Trophoblast cell (in vitro differentiated cells and primary cell): ENCODE measurements at regions not wholly inside any gene's neighbourhood (a gene's known extent, or its start where the extent isn't known, plus 50 kb on each side); places are given as distances from the start of the nearest gene placed in this dataset.

Source experiments
- DNase-seq, 2 donors: peaks; one replicate each; pipeline ENCODE4 v3.0.0-alpha.2; 2016
- H2AFZ ChIP-seq: 2 replicates; pipeline ENCODE4 v1.6.1; 2013; ENCODE audit warnings: low read length, moderate library complexity, mild to moderate bottlenecking; ENCODE audit not compliant: insufficient read depth, poor library complexity
- H2AK5ac ChIP-seq: 2 replicates; pipeline ENCODE4 v1.6.1; 2013; ENCODE audit warnings: mild to moderate bottlenecking, low read length
- H2BK120ac ChIP-seq: 2 replicates; pipeline ENCODE4 v1.6.1; 2013; ENCODE audit warnings: low read length, mild to moderate bottlenecking, moderate library complexity; ENCODE audit not compliant: insufficient read depth, poor library complexity
- H2BK12ac ChIP-seq: 2 replicates; pipeline ENCODE4 v1.6.1; 2013; ENCODE audit warnings: mild to moderate bottlenecking, low read length, moderate library complexity
- H2BK5ac ChIP-seq: 2 replicates; pipeline ENCODE4 v1.6.1; 2013; ENCODE audit warnings: low read length, low read depth, moderate library complexity, mild to moderate bottlenecking; ENCODE audit not compliant: poor library complexity
- H3K14ac ChIP-seq: 2 replicates; pipeline ENCODE4 v1.6.1; 2013; ENCODE audit warnings: mild to moderate bottlenecking, low read length
- H3K18ac ChIP-seq: 2 replicates; pipeline ENCODE4 v1.6.1; 2013; ENCODE audit warnings: mild to moderate bottlenecking, low read length
- H3K23ac ChIP-seq: 2 replicates; pipeline ENCODE4 v1.6.1; 2013; ENCODE audit warnings: low read length
- H3K27ac ChIP-seq: 2 replicates; pipeline ENCODE4 v1.5.1; 2013; ENCODE audit warnings: low read depth, mild to moderate bottlenecking, inconsistent platforms, low read length, moderate library complexity
- H3K27me3 ChIP-seq: 2 replicates; pipeline ENCODE4 v1.6.1; 2013; ENCODE audit warnings: inconsistent platforms, mild to moderate bottlenecking, low read length, moderate library complexity; ENCODE audit not compliant: insufficient read depth
- H3K36me3 ChIP-seq, 2 experiments: 1 replicate in 1 of 2; 2 replicates in 1 of 2; pipeline ENCODE4 v1.6.1; 2013; ENCODE audit warnings: low read length in 2 of 2, mild to moderate bottlenecking in 2 of 2, moderate library complexity in 1 of 2; ENCODE audit not compliant: insufficient read depth in 2 of 2, control insufficient read depth in 1 of 2
- H3K4ac ChIP-seq: 2 replicates; pipeline ENCODE4 v1.6.1; 2013; ENCODE audit warnings: low read depth, mild to moderate bottlenecking, low read length, moderate library complexity
- H3K4me1 ChIP-seq, 2 experiments: 1 replicate in 1 of 2; 2 replicates in 1 of 2; pipeline ENCODE4 v1.6.1; 2013; ENCODE audit warnings: low read length in 2 of 2, mild to moderate bottlenecking in 2 of 2, moderate library complexity in 1 of 2; ENCODE audit not compliant: insufficient read depth in 2 of 2, control insufficient read depth in 1 of 2
- H3K4me2 ChIP-seq: 2 replicates; pipeline ENCODE4 v1.6.1; 2013; ENCODE audit warnings: inconsistent platforms, mild to moderate bottlenecking, low read length, moderate library complexity
- H3K4me3 ChIP-seq: 2 replicates; pipeline ENCODE4 v1.5.1; 2013; ENCODE audit warnings: mild to moderate bottlenecking, low read depth, low read length, inconsistent platforms
- H3K79me1 ChIP-seq: one replicate; pipeline ENCODE4 v1.6.1; 2013; ENCODE audit warnings: low read length
- H3K79me2 ChIP-seq: 2 replicates; pipeline ENCODE4 v1.6.1; 2013; ENCODE audit warnings: low read length, mild to moderate bottlenecking; ENCODE audit not compliant: control insufficient read depth, insufficient read depth, poor library complexity
- H3K9ac ChIP-seq: 2 replicates; pipeline ENCODE4 v1.6.1; 2013; ENCODE audit warnings: mild to moderate bottlenecking, low read length
- H3K9me3 ChIP-seq: 2 replicates; pipeline ENCODE4 v1.6.1; 2013; ENCODE audit warnings: low read depth, mild to moderate bottlenecking, control low read depth, inconsistent platforms, low read length; ENCODE audit not compliant: insufficient read depth
- H4K12ac ChIP-seq: 2 replicates; pipeline ENCODE4 v1.6.1; 2013; ENCODE audit warnings: low read depth, mild to moderate bottlenecking, low read length, moderate library complexity
- H4K8ac ChIP-seq: 2 replicates; pipeline ENCODE4 v1.6.1; 2013; ENCODE audit warnings: low read depth, mild to moderate bottlenecking, low read length, moderate library complexity
- H4K91ac ChIP-seq: one replicate; pipeline ENCODE4 v1.6.1; 2013; ENCODE audit warnings: low read depth, mild to moderate bottlenecking, low read length, moderate library complexity
- WGBS: extraction: QIAGEN DNeasy Blood & Tissue Kit; methylation state at CpG from one replicate; pipeline ENCODE4 v1.1.7; 2013; ENCODE audit warnings: missing lambda C conversion rate; ENCODE audit not compliant: insufficient read length, insufficient coverage; ENCODE audit errors: extremely low coverage; 5-methylcytosine and 5-hydroxymethylcytosine counted together

- Histone ChIP-seq H3K9me3 (no peaks in the 10 kb centered on the region), H4K8ac (no peak overlapping the region), H2AK5ac (no peak overlapping the region), H3K36me3 (no peaks in the 10 kb centered on the region), H3K4me3 (no peak overlapping the region), H2BK120ac (no peak overlapping the region), H2AFZ (no peak overlapping the region), H3K18ac (no peak overlapping the region), H3K27ac (no peak overlapping the region), H3K4ac (no peak overlapping the region), H2BK12ac (no peak overlapping the region), H3K27me3 (no peaks in the 10 kb centered on the region), H3K23ac (no peak overlapping the region), H3K4me1 (peaks cover 2 to 4% of the 10 kb centered on the region in 2 experiments), H3K9ac (no peak overlapping the region), H4K12ac (no peak overlapping the region), H2BK5ac (no peak overlapping the region), H3K79me2 (no peaks in the 10 kb centered on the region), H4K91ac (no peak overlapping the region), H3K4me2 (no peak overlapping the region), H3K14ac (no peak overlapping the region), H3K79me1 (peaks cover 16% of the 10 kb centered on the region)
- WGBS, result no CpG with 5 or more reads among the region's 3 CpGs
- DNase-seq, result peak; percentile 31 to 75
These were observed 259.1 kb upstream of the RBMS1 start for GRCh38 chr2:160752475-160753330.

- no peak overlapping the region for H3K4ac ChIP-seq
- no peak for DNase-seq
- no peaks in the 10 kb centered on the region for H3K9me3 ChIP-seq
- no peak overlapping the region for H3K18ac ChIP-seq
- H2BK12ac ChIP-seq, result no peak overlapping the region
- no peak overlapping the region for H3K27ac ChIP-seq
- no peaks in the 10 kb centered on the region for H3K36me3 ChIP-seq
- peaks cover 2 to 4% of the 10 kb centered on the region in 2 experiments for H3K4me1 ChIP-seq
- H4K12ac ChIP-seq, result no peak overlapping the region
- no peaks in the 10 kb centered on the region for H3K27me3 ChIP-seq
- H4K91ac ChIP-seq, result no peak overlapping the region
- no peak overlapping the region for H3K9ac ChIP-seq
- H3K79me1 ChIP-seq, result peaks cover 16% of the 10 kb centered on the region
- H3K79me2 ChIP-seq, result no peaks in the 10 kb centered on the region
- H2AFZ ChIP-seq, result no peak overlapping the region
- no peak overlapping the region for H3K4me3 ChIP-seq
- H3K4me2 ChIP-seq, result no peak overlapping the region
- no peak overlapping the region for H3K23ac ChIP-seq
- H2BK120ac ChIP-seq, result no peak overlapping the region
- no peak overlapping the region for H2AK5ac ChIP-seq
- H2BK5ac ChIP-seq, result no peak overlapping the region
- no peak overlapping the region for H4K8ac ChIP-seq
- no peak overlapping the region for H3K14ac ChIP-seq
These were observed 259.7 kb upstream of the RBMS1 start for GRCh38 chr2:160753331-160753654.

GRCh38 chr2:160753960-160754359 is 260.4 kb upstream of the RBMS1 start:
- H3K4me1 ChIP-seq, result peaks cover 2 to 4% of the 10 kb centered on the region in 2 experiments
- no peak overlapping the region for H3K23ac ChIP-seq
- no peak overlapping the region for H4K8ac ChIP-seq
- no peaks in the 10 kb centered on the region for H3K36me3 ChIP-seq
- no peak for DNase-seq
- no peak overlapping the region for H2BK120ac ChIP-seq
- H2BK12ac ChIP-seq, result no peak overlapping the region
- H3K79me2 ChIP-seq, result no peaks in the 10 kb centered on the region
- no peak overlapping the region for H2AFZ ChIP-seq
- H2AK5ac ChIP-seq, result no peak overlapping the region
- H3K14ac ChIP-seq, result no peak overlapping the region
- no peak overlapping the region for H3K4me2 ChIP-seq
- no peak overlapping the region for H4K91ac ChIP-seq
- no peaks in the 10 kb centered on the region for H3K27me3 ChIP-seq
- H3K18ac ChIP-seq, result no peak overlapping the region
- no peak overlapping the region for H3K4ac ChIP-seq
- no peak overlapping the region for H4K12ac ChIP-seq
- H3K9me3 ChIP-seq, result no peaks in the 10 kb centered on the region
- H2BK5ac ChIP-seq, result no peak overlapping the region
- H3K27ac ChIP-seq, result no peak overlapping the region
- H3K4me3 ChIP-seq, result no peak overlapping the region
- no peak overlapping the region for H3K9ac ChIP-seq
- peaks cover 10% of the 10 kb centered on the region for H3K79me1 ChIP-seq

- Histone ChIP-seq H3K23ac (no peak overlapping the region), H3K18ac (no peak overlapping the region), H4K12ac (no peak overlapping the region), H3K4me3 (no peak overlapping the region), H2AFZ (no peak overlapping the region), H2AK5ac (no peak overlapping the region), H3K14ac (no peak overlapping the region), H2BK120ac (no peak overlapping the region), H2BK5ac (no peak overlapping the region), H3K79me2 (no peaks in the 10 kb centered on the region), H3K4me1 (no peaks in the 10 kb centered on the region), H3K9me3 (no peaks in the 10 kb centered on the region), H3K79me1 (no peaks in the 10 kb centered on the region), H4K91ac (no peak overlapping the region), H3K27me3 (no peaks in the 10 kb centered on the region), H3K36me3 (no peaks in the 10 kb centered on the region), H3K4ac (no peak overlapping the region), H4K8ac (no peak overlapping the region), H2BK12ac (no peak overlapping the region), H3K27ac (no peak overlapping the region), H3K9ac (no peak overlapping the region), H3K4me2 (no peak overlapping the region)
- DNase-seq, result no peak
These were observed 262.9 kb upstream of the RBMS1 start for GRCh38 chr2:160756481-160756880.
